Right renal pelvis (tissue), 4 donors: ENCODE measurements at regions not wholly inside any gene's neighbourhood (a gene's known extent, or its start where the extent isn't known, plus 50 kb on each side); places are given as distances from the start of the nearest gene placed in this dataset.
A peak's percentile ranks its signal among the peaks of the same experiment; 100 is the strongest.
"Not testable (repeated sequence)": the region's sequence is repeated elsewhere in the genome, so short reads cannot be mapped to it uniquely, and the experiment has no call there.

Source experiments
- DNase-seq, 4 donors: peaks; one replicate each; pipeline ENCODE4 v3.0.0-alpha.2; 2013; ENCODE audit warnings: low read depth in 4 of 4, low spot score in 3 of 4, missing footprints in 1 of 4

GRCh38 chr6:15907220-15907913, 221.5 kb upstream of the MYLIP start:
- not testable (repeated sequence) for DNase-seq

GRCh38 chr6:15906420-15907016, 222.4 kb upstream of the MYLIP start:
- DNase-seq = no peak

- peak in 3 of 4 donors; percentile 43 to 69 (median 55) for DNase-seq
These were observed 223.1 kb upstream of the MYLIP start for GRCh38 chr6:15905488-15906419.

GRCh38 chr6:15904651-15905376, 224.1 kb upstream of the MYLIP start:
- DNase-seq = no peak

GRCh38 chr6:15901141-15902115, 227.5 kb upstream of the MYLIP start:
- DNase-seq = no peak

- no peak for DNase-seq
These were observed 230.2 kb upstream of the MYLIP start for GRCh38 chr6:15898693-15899092.

GRCh38 chr6:15897063-15897876, 231.6 kb upstream of the MYLIP start:
- no peak for DNase-seq

GRCh38 chr6:15894973-15895725, 232.3 kb upstream of the DTNBP1 start:
- no peak for DNase-seq

GRCh38 chr6:15893556-15894253, 230.9 kb upstream of the DTNBP1 start:
- DNase-seq = no peak

- no peak for DNase-seq
These were observed 229.5 kb upstream of the DTNBP1 start for GRCh38 chr6:15892369-15892768.

- DNase-seq = no peak
These were observed 226.3 kb upstream of the DTNBP1 start for GRCh38 chr6:15888798-15889772.

- no peak for DNase-seq
These were observed 224.9 kb upstream of the DTNBP1 start for GRCh38 chr6:15887491-15888461.

GRCh38 chr6:15885624-15886023, 222.8 kb upstream of the DTNBP1 start:
- DNase-seq = no peak

GRCh38 chr6:15883593-15883992, 220.8 kb upstream of the DTNBP1 start:
- not testable (repeated sequence) for DNase-seq

- DNase-seq = no peak
These were observed 220.1 kb upstream of the DTNBP1 start for GRCh38 chr6:15882915-15883314.
